GM12878 (cell line): ENCODE measurements at regions not wholly inside any gene's neighbourhood (a gene's known extent, or its start where the extent isn't known, plus 50 kb on each side); places are given as distances from the start of the nearest gene placed in this dataset.

ENCODE experiments used
- ATAC-seq: fragments of 200-7000 bp; cut with Tn5 transposase; 3 replicates; pipeline ENCODE4 v1.9.1; 2020; ENCODE audit warnings: mild to moderate bottlenecking, moderate library complexity
- BruUV-seq: library from RNA; stranded (reverse); fragments of 400-500 nt; replicated peaks from 2 replicates; lab custom pipeline; 2021; lab: Mats Ljungman, UMichigan
- CTCF ChIA-PET: fragments of 300-600 bp; sonication (Branson Sonifier 250); formaldehyde crosslinking; extraction: SDS; loops from one replicate; lab custom pipeline; 2021; ENCODE audit warnings: inconsistent platforms; lab: Yijun Ruan, JAX
- POLR2A ChIA-PET: fragments of 350-600 bp; formaldehyde crosslinking; extraction: SDS; loops from one replicate; lab custom pipeline; 2021; ENCODE audit warnings: inconsistent platforms; lab: Charles Lee
- RAD21 ChIA-PET: fragments of 300-600 bp; sonication (Branson Sonifier 250); formaldehyde crosslinking; loops from one replicate; lab custom pipeline; 2023; ENCODE audit warnings: antibody characterized with exemption; ENCODE audit not compliant: unreplicated experiment; lab: Charles Lee
- SMC1A ChIA-PET: fragments of 300-600 bp; sonication (Branson Sonifier 250); formaldehyde crosslinking; loops from one replicate; lab custom pipeline; 2023; ENCODE audit not compliant: unreplicated experiment, uncharacterized antibody; lab: Charles Lee
- DNase-seq: peaks from one replicate; pipeline ENCODE4 v3.0.0-alpha.2; 2011; ENCODE audit warnings: low read depth, low spot score
- FAIRE-seq: peaks from 3 replicates; lab custom pipeline; 2011; peaks lifted over from hg19 to GRCh38; lab: Jason Lieb, UNC
- H2AFZ ChIP-seq: 2 replicates; pipeline ENCODE4 v1.6.0; 2011; ENCODE audit warnings: low read depth, low read length, control low read depth; ENCODE audit not compliant: control insufficient read depth
- H3K27ac ChIP-seq: 2 replicates; pipeline ENCODE4 v1.5.1; 2011; ENCODE audit warnings: control low read depth; ENCODE audit not compliant: control insufficient read depth, insufficient read depth
- H3K27me3 ChIP-seq, 2 experiments: replicated peaks in 1 of 2; 2 replicates each; pipeline versions ENCODE4 v1.6.0 to v1.6.1; 2011; ENCODE audit warnings: low read length in 1 of 2; ENCODE audit not compliant: control insufficient read depth in 2 of 2, insufficient read depth in 2 of 2
- H3K36me3 ChIP-seq, 2 experiments: 2 replicates each; pipeline ENCODE4 v1.5.1; 2011; ENCODE audit warnings: low read length in 1 of 2; ENCODE audit not compliant: control insufficient read depth in 2 of 2, insufficient read depth in 2 of 2
- H3K4me1 ChIP-seq: 2 replicates; pipeline ENCODE4 v1.6.1; 2011; ENCODE audit warnings: mild to moderate bottlenecking, low read length, moderate library complexity, mixed read lengths; ENCODE audit not compliant: control insufficient read depth, insufficient read depth
- H3K4me2 ChIP-seq: 2 replicates; pipeline ENCODE4 v1.6.0; 2011; ENCODE audit warnings: control low read depth; ENCODE audit not compliant: control insufficient read depth, insufficient read depth
- H3K4me3 ChIP-seq: fragments of 200-600 bp; sonication (generic); 2 replicates; pipeline ENCODE4 v1.5.1; 2016
- H3K79me2 ChIP-seq: 2 replicates; pipeline ENCODE4 v1.6.0; 2011; ENCODE audit warnings: low read length; ENCODE audit not compliant: control insufficient read depth, insufficient read depth
- H3K9ac ChIP-seq: 2 replicates; pipeline ENCODE4 v1.8.0; 2011; ENCODE audit warnings: low read length, control low read depth, mixed read lengths; ENCODE audit not compliant: control insufficient read depth, insufficient read depth
- H3K9me3 ChIP-seq: replicated peaks from 3 replicates; pipeline ENCODE4 v1.5.1; 2011; ENCODE audit warnings: mild to moderate bottlenecking, low read length; ENCODE audit not compliant: control insufficient read depth, insufficient read depth
- H4K20me1 ChIP-seq: 2 replicates; pipeline ENCODE4 v1.6.0; 2011; ENCODE audit not compliant: control insufficient read depth, insufficient read depth
- DPF2 ChIP-seq: fragments of 450-650 bp; IDR thresholded peaks from 2 replicates; pipeline ENCODE4 v1.6.1; 2017; ENCODE audit warnings: mild to moderate bottlenecking
- NR2F1 ChIP-seq: fragments of 450-650 bp; conservative IDR thresholded peaks from 2 replicates; pipeline ENCODE4 v1.6.1; 2017; ENCODE audit warnings: mild to moderate bottlenecking
- RBBP5 ChIP-seq: fragments of 200-600 bp; sonication (generic); conservative IDR thresholded peaks from 2 replicates; pipeline ENCODE4 v1.6.1; 2016
- RFX5 ChIP-seq: IDR thresholded peaks from 2 replicates; pipeline ENCODE4 v1.6.1; 2011; ENCODE audit warnings: low read depth, low read length, improper control_type of control experiment
- TCF12 ChIP-seq: IDR thresholded peaks from 2 replicates; pipeline ENCODE4 v1.6.1; 2011; ENCODE audit warnings: low read depth, mild to moderate bottlenecking, low read length
- ZBTB40 ChIP-seq: fragments of 450-650 bp; IDR thresholded peaks from 2 replicates; pipeline ENCODE4 v1.6.1; 2016; ENCODE audit warnings: mild to moderate bottlenecking, moderate library complexity, borderline replicate concordance
- ZNF24 ChIP-seq: fragments of 450-650 bp; IDR thresholded peaks from 2 replicates; pipeline ENCODE4 v1.6.1; 2017; ENCODE audit warnings: antibody characterized with exemption, mild to moderate bottlenecking
- WGBS: methylation state at CpG from one replicate; pipeline ENCODE4 v1.1.6; 2016; ENCODE audit warnings: low lambda C conversion rate; ENCODE audit not compliant: insufficient replicate concordance, insufficient coverage; ENCODE audit errors: missing lambda C conversion rate; 5-methylcytosine and 5-hydroxymethylcytosine counted together
- in situ Hi-C: fragments of 300-500 bp; cut with MboI; formaldehyde crosslinking; loops from 9 replicates; pipeline ENCODE4 v1.14.3; 2018; ENCODE audit warnings: mixed read lengths
- intact Hi-C: fragments of 100-400 bp; cut with micrococcal nuclease; formaldehyde crosslinking; loops from one replicate; pipeline ENCODE4 v1.14.2; 2022; ENCODE audit not compliant: unreplicated experiment

GRCh38 chr5:116378007-116378776, 196.4 kb downstream of the SEMA6A start:
- Histone ChIP-seq H3K36me3 (no peaks in the 10 kb centered on the region), H2AFZ (no peak overlapping the region), H3K4me1 (peaks cover 6% of the 10 kb centered on the region), H4K20me1 (no peaks in the 10 kb centered on the region), H3K27me3 (no peaks in the 10 kb centered on the region), H3K27ac (no peak overlapping the region), H3K79me2 (no peaks in the 10 kb centered on the region), H3K9me3 (no peaks in the 10 kb centered on the region), H3K9ac (no peak overlapping the region), H3K4me3 (no peak overlapping the region), H3K4me2 (no peak overlapping the region)
- in situ Hi-C loops (no loop called here), intact Hi-C loops (no loop called here)
- 55% methylated on average over 12 of the region's 12 CpGs for WGBS
- SMC1A ChIA-PET: interaction anchor here (1.4 to 12.0 kb wide), 4 partner anchors 9 to 20 kb away, joined by 5 to 307 read pairs (median 11); no protein-coding TSS in a partner anchor
- ATAC-seq: no peak
- POLR2A ChIA-PET: interaction anchor here (0.6 kb wide), 1 partner anchor 389 kb away, joined by 3 read pairs; no protein-coding TSS in a partner anchor
- CTCF ChIA-PET: no interaction called here
- DNase-seq: no peak
- no TSS peak for BruUV-seq
- FAIRE-seq: no peak
- RAD21 ChIA-PET: interaction anchor here (1.4 to 2.3 kb wide), 3 partner anchors 8 to 63 kb away, joined by 4 to 10 read pairs (median 7); no protein-coding TSS in a partner anchor
- TF ChIP-seq ZNF24: no peak
- TF ChIP-seq ZBTB40: no peak
- no peak for TF ChIP-seq RFX5
- no peak for TF ChIP-seq NR2F1
- no peak for TF ChIP-seq DPF2
- no peak for TF ChIP-seq RBBP5
- TF ChIP-seq TCF12: 0 out of 2 replicates have a peak, but pooled peaks have one; percentile 17
